ENCODE measurements at regions not wholly inside any gene's neighbourhood (a gene's known extent, or its start where the extent isn't known, plus 50 kb on each side); places are given as distances from the start of the nearest gene placed in this dataset.

DNA sequence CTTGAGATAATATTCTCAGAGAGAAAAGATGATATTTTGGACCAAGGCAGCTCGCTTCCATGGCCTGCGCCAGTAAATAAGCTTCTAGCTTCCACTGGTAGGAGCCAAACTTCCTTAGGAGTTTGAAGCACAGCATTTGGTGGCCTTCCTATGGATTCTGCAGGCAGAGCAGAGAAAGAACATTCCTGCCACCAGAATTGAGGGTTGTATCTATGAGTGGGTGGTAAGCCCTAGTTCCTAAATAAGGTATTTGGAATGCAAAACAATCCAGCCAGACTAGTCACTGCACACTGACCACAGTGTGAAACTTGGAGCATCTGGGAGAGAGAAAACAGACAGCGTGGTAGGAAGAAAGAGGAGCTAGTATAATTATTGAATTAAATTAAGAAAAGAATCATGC is 54.1 kb upstream of the BCAR3 start:
- TF ChIP-seq, protein P1, sequence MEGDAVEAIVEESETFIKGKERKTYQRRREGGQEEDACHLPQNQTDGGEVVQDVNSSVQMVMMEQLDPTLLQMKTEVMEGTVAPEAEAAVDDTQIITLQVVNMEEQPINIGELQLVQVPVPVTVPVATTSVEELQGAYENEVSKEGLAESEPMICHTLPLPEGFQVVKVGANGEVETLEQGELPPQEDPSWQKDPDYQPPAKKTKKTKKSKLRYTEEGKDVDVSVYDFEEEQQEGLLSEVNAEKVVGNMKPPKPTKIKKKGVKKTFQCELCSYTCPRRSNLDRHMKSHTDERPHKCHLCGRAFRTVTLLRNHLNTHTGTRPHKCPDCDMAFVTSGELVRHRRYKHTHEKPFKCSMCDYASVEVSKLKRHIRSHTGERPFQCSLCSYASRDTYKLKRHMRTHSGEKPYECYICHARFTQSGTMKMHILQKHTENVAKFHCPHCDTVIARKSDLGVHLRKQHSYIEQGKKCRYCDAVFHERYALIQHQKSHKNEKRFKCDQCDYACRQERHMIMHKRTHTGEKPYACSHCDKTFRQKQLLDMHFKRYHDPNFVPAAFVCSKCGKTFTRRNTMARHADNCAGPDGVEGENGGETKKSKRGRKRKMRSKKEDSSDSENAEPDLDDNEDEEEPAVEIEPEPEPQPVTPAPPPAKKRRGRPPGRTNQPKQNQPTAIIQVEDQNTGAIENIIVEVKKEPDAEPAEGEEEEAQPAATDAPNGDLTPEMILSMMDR (IDR thresholded peaks at IDR 0.05) = no peak
- ATAC-seq (ENCODE audit: low FRiP score) (no peak), DNase-seq (ENCODE audit: low spot score) (no peak)

DNA sequence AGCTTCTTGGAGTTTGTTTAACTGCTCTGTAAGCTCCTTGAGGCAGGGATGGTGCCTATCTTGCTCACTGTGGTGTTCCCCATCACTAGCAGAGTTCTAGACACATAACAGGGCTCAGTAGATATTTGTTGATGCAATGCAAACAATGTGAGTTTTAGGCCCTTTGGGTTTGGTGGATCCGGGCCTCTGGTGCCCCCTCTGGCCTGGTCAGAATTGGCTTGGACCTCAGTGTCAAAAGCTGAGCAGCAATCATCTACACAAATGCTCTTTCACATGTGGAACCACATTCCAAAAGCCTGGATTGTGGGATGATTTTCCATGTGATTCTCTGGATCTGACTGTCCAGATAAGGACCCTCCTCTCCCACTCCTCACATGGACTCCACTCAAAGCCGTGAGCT is 53.4 kb upstream of the BCAR3 start:
- DNase-seq (ENCODE audit: low spot score) (no peak), ATAC-seq (ENCODE audit: low FRiP score) (no peak)
- TF ChIP-seq, protein P1 (IDR thresholded peaks at IDR 0.05) = no peak

DNA sequence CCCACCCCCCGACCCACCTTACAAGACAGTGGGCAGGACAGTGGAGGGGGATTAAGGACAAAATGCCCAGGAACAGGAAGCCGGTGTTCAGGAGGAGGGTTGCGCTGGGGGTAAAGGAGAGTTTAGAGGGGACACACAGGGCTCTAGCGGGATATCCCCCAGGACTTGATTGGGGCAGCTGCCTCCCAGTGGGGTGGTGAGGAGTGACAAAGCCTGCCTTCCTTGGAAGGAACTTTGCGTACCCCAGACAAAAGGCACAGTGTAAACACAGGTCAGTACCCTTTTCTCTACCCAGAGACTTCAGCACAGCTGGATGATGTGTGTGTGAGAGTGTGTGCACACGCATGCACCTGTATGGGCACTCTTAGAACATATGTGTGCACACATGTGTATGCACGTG is 51.7 kb upstream of the BCAR3 start:
- TF ChIP-seq, protein P1 (IDR thresholded peaks at IDR 0.05) = no peak
- DNase-seq (ENCODE audit: low spot score) (no peak), ATAC-seq (ENCODE audit: low FRiP score) (no peak)

DNA sequence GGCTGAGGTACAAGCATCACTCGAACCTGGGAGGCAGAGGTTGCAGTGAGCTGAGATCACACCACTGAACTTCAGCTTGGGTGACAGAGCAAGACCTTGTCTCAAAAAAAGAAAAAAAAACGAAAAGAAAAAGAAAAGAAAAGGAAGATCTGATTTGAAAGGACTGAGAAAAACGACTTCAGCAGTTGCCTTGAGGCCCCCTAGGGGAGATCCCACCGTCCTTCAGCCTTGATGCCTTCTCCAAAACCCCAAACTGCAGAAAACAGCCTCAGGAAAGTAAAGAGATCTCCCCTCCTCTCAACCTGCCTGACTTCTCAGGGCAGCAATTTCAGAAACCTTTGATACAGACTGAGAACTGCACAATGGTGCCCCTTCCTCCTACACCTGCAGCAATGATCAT is 50.9 kb upstream of the BCAR3 start:
- DNase-seq (ENCODE audit: low spot score) (no peak), ATAC-seq (ENCODE audit: low FRiP score) (no peak)
- TF ChIP-seq, protein P1 (IDR thresholded peaks at IDR 0.05) = no peak
